ENCODE measurements at regions not wholly inside any gene's neighbourhood (a gene's known extent, or its start where the extent isn't known, plus 50 kb on each side); places are given as distances from the start of the nearest gene placed in this dataset.

GRCh38 chr14:39500253-39500652, 68.0 kb upstream of the FBXO33 start:
- DNase-seq (ENCODE audit: low read depth, low spot score): no peak
- no peaks in the 10 kb centered on the region for H3K9me2 ChIP-seq (ENCODE audit: insufficient read depth)
- no peak overlapping the region for H3K27ac ChIP-seq (ENCODE audit: low read depth, low read length)
- no peaks in the 10 kb centered on the region for H3K4me1 ChIP-seq (ENCODE audit: control insufficient read depth in 1 of 2, insufficient read depth in 2 of 2, low read length in 2 of 2)
- H4K20me1 ChIP-seq (ENCODE audit: insufficient read depth): no peaks in the 10 kb centered on the region
- RAD21 ChIA-PET (ENCODE audit: low non-redundant PET in 1 of 2, low total read pairs in 2 of 2, uncharacterized antibody in 2 of 2, unreplicated experiment in 2 of 2): no interaction called here
- H3K36me3 ChIP-seq (ENCODE audit: control insufficient read depth in 1 of 2, insufficient read depth in 2 of 2, low read length in 2 of 2): no peaks in the 10 kb centered on the region
- no peak for ATAC-seq
- TF ChIP-seq POLR2A (IDR thresholded peaks at IDR 0.05; ENCODE audit: borderline replicate concordance, extremely low read depth, insufficient read depth, insufficient read length): no peak
- TF ChIP-seq ZNF274 (IDR thresholded peaks at IDR 0.05; ENCODE audit: low read depth, low read length): no peak
- TF ChIP-seq, protein P1, sequence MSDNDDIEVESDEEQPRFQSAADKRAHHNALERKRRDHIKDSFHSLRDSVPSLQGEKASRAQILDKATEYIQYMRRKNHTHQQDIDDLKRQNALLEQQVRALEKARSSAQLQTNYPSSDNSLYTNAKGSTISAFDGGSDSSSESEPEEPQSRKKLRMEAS (IDR thresholded peaks at IDR 0.05): no peak
- TF ChIP-seq REST (IDR thresholded peaks at IDR 0.05; ENCODE audit: low read depth): no peak
- no peak for TF ChIP-seq RAD21 (IDR thresholded peaks at IDR 0.05; ENCODE audit: low read depth)
- TF ChIP-seq CBX3 (IDR thresholded peaks at IDR 0.05; ENCODE audit: low read depth): no peak
- TF ChIP-seq YY1 (IDR thresholded peaks at IDR 0.05; ENCODE audit: extremely low read depth, insufficient replicate concordance, low read depth, low read length): no peak
- no peak for TF ChIP-seq SRF (IDR thresholded peaks at IDR 0.05; ENCODE audit: low read depth)
- TF ChIP-seq POLR2AphosphoS5 (IDR thresholded peaks at IDR 0.05; ENCODE audit: low read depth, low read length): no peak
- no peak for TF ChIP-seq JUND (IDR thresholded peaks at IDR 0.05)
- TF ChIP-seq, protein P2, sequence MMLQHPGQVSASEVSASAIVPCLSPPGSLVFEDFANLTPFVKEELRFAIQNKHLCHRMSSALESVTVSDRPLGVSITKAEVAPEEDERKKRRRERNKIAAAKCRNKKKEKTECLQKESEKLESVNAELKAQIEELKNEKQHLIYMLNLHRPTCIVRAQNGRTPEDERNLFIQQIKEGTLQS (IDR thresholded peaks at IDR 0.05): no peak
- no peaks in the 10 kb centered on the region for H3K79me2 ChIP-seq (ENCODE audit: insufficient read depth, low read length)
- no peak overlapping the region for H3K4me2 ChIP-seq (ENCODE audit: low read length)
- intact Hi-C loops (cut with micrococcal nuclease): no loop called here
- no peaks in the 10 kb centered on the region for H3K27me3 ChIP-seq (ENCODE audit: insufficient read depth, low read length)
- POLR2A ChIA-PET: no interaction called here
- H3K9me3 ChIP-seq (ENCODE audit: control insufficient read depth in 1 of 2, insufficient read depth in 1 of 2, low read depth in 1 of 2, low read length in 2 of 2): no peaks in the 10 kb centered on the region
- CTCF ChIA-PET: no interaction called here
- no TSS peak for BruUV-seq (replicated peaks)
- no peak overlapping the region for H2AFZ ChIP-seq (ENCODE audit: low read depth, low read length, poor library complexity, severe bottlenecking)
- no peak overlapping the region for H3K9ac ChIP-seq (ENCODE audit: low read length)
- H3K4me3 ChIP-seq (replicated peaks in 1 of 2; ENCODE audit: low read depth in 1 of 2, low read length in 2 of 2): no peak overlapping the region
